Astrocyte of the cerebellum (primary cell): ENCODE measurements at regions not wholly inside any gene's neighbourhood (a gene's known extent, or its start where the extent isn't known, plus 50 kb on each side); places are given as distances from the start of the nearest gene placed in this dataset.

Source experiments
- DNase-seq: peaks from one replicate; pipeline ENCODE4 v3.0.0-alpha.2; 2011; ENCODE audit warnings: low read depth
- H3K4me3 ChIP-seq: 2 replicates; pipeline ENCODE4 v1.5.1; 2011; ENCODE audit warnings: mild to moderate bottlenecking, low read depth, low read length, moderate library complexity
- in situ Hi-C: cut with HindIII; loops from 2 replicates; pipeline ENCODE4 v1.10.0; 2017; ENCODE audit warnings: low sequenced_read_pairs
- TF ChIP-seq, protein P1 (sequence below): IDR thresholded peaks from 2 replicates; pipeline ENCODE4 v1.5.1; 2012; ENCODE audit warnings: low read length, low read depth, moderate library complexity, mild to moderate bottlenecking; ENCODE audit errors: missing control alignments

DNA sequence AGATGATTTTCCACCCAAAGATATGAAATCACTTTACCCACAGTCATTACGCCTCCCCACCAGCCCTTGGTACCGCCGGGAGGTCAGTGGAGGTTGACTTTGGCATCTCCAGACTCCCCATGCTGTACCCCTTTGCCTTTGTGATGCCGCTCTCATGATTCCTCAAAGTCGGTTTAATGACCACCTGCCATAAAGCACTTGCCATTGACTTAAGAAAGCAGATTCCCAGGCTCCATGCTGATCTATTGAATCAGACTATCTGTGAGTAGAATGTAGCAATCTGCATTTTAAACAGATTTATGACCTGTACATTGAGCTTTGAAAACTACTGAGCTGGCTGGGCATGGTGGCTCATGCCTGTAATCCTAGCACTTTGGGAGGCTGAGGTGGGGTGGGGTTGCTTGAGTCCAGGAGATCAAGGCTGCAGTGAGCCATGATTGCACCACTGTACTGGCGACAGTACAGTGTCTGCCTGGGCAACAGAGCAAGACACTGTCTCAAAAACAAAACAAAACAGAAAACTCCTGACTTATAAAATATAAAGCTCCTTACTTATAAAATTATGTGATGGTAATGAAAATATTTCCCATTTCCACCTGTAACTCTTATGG is 235.2 kb downstream of the KLF5 start:
- in situ Hi-C loops = no loop called here
- no peak overlapping the region for H3K4me3 ChIP-seq
- DNase-seq = no peak
- TF ChIP-seq, protein P1, sequence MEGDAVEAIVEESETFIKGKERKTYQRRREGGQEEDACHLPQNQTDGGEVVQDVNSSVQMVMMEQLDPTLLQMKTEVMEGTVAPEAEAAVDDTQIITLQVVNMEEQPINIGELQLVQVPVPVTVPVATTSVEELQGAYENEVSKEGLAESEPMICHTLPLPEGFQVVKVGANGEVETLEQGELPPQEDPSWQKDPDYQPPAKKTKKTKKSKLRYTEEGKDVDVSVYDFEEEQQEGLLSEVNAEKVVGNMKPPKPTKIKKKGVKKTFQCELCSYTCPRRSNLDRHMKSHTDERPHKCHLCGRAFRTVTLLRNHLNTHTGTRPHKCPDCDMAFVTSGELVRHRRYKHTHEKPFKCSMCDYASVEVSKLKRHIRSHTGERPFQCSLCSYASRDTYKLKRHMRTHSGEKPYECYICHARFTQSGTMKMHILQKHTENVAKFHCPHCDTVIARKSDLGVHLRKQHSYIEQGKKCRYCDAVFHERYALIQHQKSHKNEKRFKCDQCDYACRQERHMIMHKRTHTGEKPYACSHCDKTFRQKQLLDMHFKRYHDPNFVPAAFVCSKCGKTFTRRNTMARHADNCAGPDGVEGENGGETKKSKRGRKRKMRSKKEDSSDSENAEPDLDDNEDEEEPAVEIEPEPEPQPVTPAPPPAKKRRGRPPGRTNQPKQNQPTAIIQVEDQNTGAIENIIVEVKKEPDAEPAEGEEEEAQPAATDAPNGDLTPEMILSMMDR = no peak

DNA sequence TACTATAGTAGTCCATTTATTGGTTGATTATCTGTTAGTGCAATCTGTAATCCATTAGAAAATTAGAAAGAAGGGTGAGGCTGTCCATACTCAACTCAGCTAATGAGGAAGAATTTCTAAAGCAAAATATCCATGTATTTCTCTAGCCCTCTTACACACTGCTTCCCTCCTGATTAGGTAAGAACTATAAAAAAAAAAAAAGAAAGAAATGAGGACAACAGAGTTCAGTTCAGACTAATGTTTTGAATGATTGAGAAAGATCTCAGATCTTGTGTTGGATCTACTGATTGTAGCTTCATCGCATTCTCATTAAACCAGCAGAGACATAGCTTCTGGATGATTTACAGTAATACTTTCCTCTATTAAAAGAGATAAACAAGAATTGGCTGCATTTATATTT is 233.3 kb downstream of the KLF5 start:
- TF ChIP-seq, protein P1 = no peak
- no peak overlapping the region for H3K4me3 ChIP-seq
- in situ Hi-C loops = no loop called here
- no peak for DNase-seq

DNA sequence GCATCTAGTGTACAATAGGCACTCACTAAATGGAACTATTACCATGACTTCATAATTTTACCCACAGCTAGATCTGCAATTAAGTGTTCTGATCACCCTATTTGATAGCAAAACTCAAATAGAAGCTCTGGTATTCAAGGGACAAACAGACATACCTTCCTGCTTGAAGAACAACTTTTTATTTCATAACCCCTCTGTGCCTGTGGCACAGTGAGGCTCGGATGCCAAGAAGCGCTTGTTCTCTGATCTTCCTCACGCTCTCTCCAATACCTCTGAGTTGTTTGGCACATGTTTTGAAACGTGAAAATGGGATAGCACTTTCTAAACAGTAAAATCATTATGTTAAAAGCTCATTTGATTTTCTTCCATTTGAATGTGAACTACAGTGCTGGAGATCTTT is 232.0 kb downstream of the KLF5 start:
- no peak for DNase-seq
- TF ChIP-seq, protein P1 = no peak
- in situ Hi-C loops = no loop called here
- no peak overlapping the region for H3K4me3 ChIP-seq

DNA sequence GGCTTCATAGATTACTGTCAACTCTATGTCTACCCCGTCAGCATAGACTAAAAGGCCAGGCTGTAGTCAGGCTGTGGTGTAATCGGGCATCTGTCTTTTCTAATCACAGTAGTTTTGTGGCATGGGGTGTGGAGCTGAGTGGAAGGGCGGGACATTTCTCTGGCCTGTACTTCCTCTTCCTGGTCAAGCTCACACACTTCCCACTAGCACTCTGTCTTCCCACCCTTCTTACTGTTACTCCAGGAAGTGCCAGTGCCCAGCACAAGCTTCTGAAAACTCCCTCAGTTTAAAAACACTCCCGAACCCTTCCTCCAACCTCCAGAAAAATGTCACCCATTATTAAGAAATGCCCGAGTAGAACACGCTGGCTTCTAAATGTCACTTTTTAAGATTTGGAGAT is 229.8 kb downstream of the KLF5 start:
- H3K4me3 ChIP-seq = no peak overlapping the region
- TF ChIP-seq, protein P1 = no peak
- no peak for DNase-seq
- in situ Hi-C loops = no loop called here

DNA sequence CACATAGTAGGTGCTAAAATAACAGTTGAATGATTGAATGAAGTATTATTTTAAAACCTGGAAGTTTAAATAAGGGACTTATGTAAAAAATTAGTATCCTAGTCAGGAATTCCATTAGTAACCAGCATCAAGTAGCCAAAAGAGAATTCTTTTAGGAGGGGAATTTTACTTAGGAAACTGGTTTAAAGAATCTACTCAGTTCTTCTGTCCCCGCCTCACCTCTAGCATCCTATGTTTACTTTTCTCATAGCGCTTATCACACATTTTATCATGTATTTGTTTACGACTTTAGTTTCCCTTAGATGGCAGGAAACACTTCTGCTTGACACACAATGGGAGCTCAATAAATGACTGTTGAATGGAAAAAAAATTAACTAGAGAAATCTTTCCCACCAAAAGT is 229.0 kb downstream of the KLF5 start:
- TF ChIP-seq, protein P1 = no peak
- H3K4me3 ChIP-seq = no peak overlapping the region
- in situ Hi-C loops = no loop called here
- DNase-seq = no peak

DNA sequence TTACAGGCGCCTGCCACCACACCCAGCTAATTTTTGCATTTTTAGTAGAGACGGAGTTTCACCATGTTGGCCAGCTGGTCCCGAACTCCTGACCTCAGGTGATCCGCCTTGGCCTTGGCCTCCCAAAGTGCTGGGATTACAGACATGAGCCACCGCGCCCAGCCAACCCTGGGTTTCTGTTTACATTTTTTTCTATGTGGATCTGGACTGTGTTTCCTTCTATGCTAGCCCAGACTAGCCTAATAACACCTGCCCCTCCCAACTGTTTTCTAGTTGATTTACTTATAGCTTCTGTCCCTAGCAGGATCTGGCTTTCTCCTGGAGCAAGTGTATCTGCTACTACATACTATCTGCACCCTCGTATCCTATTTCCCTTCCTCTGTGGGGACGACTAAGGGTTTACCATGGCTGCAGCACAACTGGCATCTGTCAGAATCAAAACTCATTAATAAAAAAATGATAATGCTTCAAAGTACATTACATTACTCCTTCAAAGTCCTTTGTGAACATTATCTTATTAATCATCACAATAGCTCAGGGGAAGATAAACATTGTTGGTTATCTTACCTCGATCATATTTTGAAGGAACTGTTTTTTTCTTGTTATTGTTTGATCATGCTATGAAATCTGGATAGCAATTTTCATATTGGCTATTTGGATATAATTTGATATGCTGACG is 228.3 kb downstream of the KLF5 start:
- in situ Hi-C loops = no loop called here
- TF ChIP-seq, protein P1 = no peak
- no peak overlapping the region for H3K4me3 ChIP-seq
- DNase-seq = no peak
